ENCODE measurements at regions not wholly inside any gene's neighbourhood (a gene's known extent, or its start where the extent isn't known, plus 50 kb on each side); places are given as distances from the start of the nearest gene placed in this dataset.

GRCh38 chr10:20708305-20708704 lies 188.8 kb downstream of the NEBL start:
- ATAC-seq (no peak), DNase-seq (no peak)
- TF ChIP-seq, protein P1, sequence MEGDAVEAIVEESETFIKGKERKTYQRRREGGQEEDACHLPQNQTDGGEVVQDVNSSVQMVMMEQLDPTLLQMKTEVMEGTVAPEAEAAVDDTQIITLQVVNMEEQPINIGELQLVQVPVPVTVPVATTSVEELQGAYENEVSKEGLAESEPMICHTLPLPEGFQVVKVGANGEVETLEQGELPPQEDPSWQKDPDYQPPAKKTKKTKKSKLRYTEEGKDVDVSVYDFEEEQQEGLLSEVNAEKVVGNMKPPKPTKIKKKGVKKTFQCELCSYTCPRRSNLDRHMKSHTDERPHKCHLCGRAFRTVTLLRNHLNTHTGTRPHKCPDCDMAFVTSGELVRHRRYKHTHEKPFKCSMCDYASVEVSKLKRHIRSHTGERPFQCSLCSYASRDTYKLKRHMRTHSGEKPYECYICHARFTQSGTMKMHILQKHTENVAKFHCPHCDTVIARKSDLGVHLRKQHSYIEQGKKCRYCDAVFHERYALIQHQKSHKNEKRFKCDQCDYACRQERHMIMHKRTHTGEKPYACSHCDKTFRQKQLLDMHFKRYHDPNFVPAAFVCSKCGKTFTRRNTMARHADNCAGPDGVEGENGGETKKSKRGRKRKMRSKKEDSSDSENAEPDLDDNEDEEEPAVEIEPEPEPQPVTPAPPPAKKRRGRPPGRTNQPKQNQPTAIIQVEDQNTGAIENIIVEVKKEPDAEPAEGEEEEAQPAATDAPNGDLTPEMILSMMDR (IDR thresholded peaks at IDR 0.05), result no peak
- Histone ChIP-seq H3K36me3 (no peaks in the 10 kb centered on the region), H3K9me3 (no peaks in the 10 kb centered on the region), H3K4me1 (no peaks in the 10 kb centered on the region), H3K4me3 (no peak overlapping the region), H3K27me3 (ENCODE audit: low read depth) (no peaks in the 10 kb centered on the region), H3K27ac (no peak overlapping the region)
- intact Hi-C loops (cut with DNase I), result no loop called here

GRCh38 chr10:20707251-20707650 lies 189.9 kb downstream of the NEBL start:
- Histone ChIP-seq H3K27me3 (ENCODE audit: low read depth) (no peaks in the 10 kb centered on the region), H3K4me1 (no peaks in the 10 kb centered on the region), H3K4me3 (no peak overlapping the region), H3K36me3 (no peaks in the 10 kb centered on the region), H3K27ac (no peak overlapping the region), H3K9me3 (no peaks in the 10 kb centered on the region)
- TF ChIP-seq, protein P1 (IDR thresholded peaks at IDR 0.05), result no peak
- intact Hi-C loops (cut with DNase I), result no loop called here
- DNase-seq (no peak), ATAC-seq (no peak)

DNA sequence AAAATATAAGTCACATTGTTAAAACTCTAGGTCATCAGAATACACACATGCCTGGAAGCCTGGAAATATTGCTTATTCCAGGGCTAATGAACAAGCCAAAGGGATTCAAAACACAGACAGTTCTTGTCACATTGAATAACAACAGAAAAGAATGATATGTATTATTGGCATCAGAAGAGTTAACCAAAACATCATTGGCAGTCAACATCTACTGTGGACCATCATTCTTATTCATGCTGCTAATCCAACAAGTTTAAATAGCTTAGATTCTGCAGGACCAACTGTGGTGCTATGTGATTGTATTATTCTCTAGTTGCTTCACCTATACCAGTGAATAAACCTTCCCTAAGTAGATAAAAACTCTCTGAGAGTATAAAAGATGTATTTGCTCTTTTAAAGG lies 198.3 kb downstream of the NEBL start:
- intact Hi-C loops (cut with DNase I), result no loop called here
- ATAC-seq, result no peak
- H3K27ac ChIP-seq, result no peak overlapping the region

DNA sequence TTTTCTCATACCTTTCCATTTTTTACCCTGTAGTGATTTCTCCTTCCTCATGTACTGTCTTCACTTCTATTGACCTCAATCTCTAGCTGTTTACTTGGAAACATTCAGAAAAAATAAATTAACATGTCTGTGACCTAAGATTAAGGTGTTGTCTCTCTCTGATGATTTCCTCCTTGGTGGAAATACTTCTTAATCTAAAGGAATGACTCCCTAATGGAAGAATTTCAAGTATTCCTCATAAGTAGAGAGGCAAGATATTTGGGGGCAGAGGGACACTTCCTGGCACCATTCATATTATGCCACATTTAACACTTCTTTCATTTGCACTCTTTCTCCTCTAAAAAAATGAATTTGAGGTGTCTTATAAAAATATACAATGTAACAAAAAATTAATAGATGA lies 202.8 kb downstream of the NEBL start:
- DNase-seq, result no peak
- TF ChIP-seq, protein P1 (IDR thresholded peaks at IDR 0.05), result no peak
- Histone ChIP-seq H3K36me3 (no peaks in the 10 kb centered on the region), H3K9me3 (no peaks in the 10 kb centered on the region), H3K27me3 (ENCODE audit: low read depth) (no peaks in the 10 kb centered on the region), H3K27ac (no peak overlapping the region), H3K4me3 (no peak overlapping the region), H3K4me1 (no peaks in the 10 kb centered on the region)
- ATAC-seq, result no peak
- intact Hi-C loops (cut with DNase I), result no loop called here

More for the DNA sequence above, 198.3 kb downstream of the NEBL start:
- H3K4me1 ChIP-seq, result no peaks in the 10 kb centered on the region
- peaks cover 12% of the 10 kb centered on the region for H3K9me3 ChIP-seq
- DNase-seq, result no peak
- H3K36me3 ChIP-seq, result no peaks in the 10 kb centered on the region
- TF ChIP-seq, protein P1 (IDR thresholded peaks at IDR 0.05), result no peak
- no peak overlapping the region for H3K4me3 ChIP-seq
- H3K27me3 ChIP-seq (ENCODE audit: low read depth), result no peaks in the 10 kb centered on the region

- no peak for DNase-seq
- Histone ChIP-seq H3K27me3 (ENCODE audit: low read depth) (no peaks in the 10 kb centered on the region), H3K4me3 (no peak overlapping the region), H3K4me1 (no peaks in the 10 kb centered on the region), H3K27ac (no peak overlapping the region), H3K9me3 (no peaks in the 10 kb centered on the region), H3K36me3 (no peaks in the 10 kb centered on the region)
- ATAC-seq, result no peak
- TF ChIP-seq, protein P1 (IDR thresholded peaks at IDR 0.05), result no peak
- intact Hi-C loops (cut with DNase I), result no loop called here
Observed at GRCh38 chr10:20688797-20689544, 208.1 kb downstream of the NEBL start.

Measured in lower lobe of right lung (tissue), 2 donors.